NCI-H1092 (cell line): ENCODE measurements at regions not wholly inside any gene's neighbourhood (a gene's known extent, or its start where the extent isn't known, plus 50 kb on each side); places are given as distances from the start of the nearest gene placed in this dataset.
A peak's percentile ranks its signal among the peaks of the same experiment; 100 is the strongest.

Source experiments
- DNase-seq: peaks from one replicate; lab custom pipeline; 2025; lab: John Stamatoyannopoulos, UW

GRCh38 chr1:81489372-81489934 lies 311.3 kb upstream of the ADGRL2 start:
- no peak for DNase-seq

GRCh38 chr1:81484284-81484683 lies 316.4 kb upstream of the ADGRL2 start:
- no peak for DNase-seq

GRCh38 chr1:81478219-81478618 lies 322.5 kb upstream of the ADGRL2 start:
- peak; percentile 43 for DNase-seq

- DNase-seq = no peak
Observed at GRCh38 chr1:81477710-81478109, 323.0 kb upstream of the ADGRL2 start.

GRCh38 chr1:81472387-81472786 lies 328.3 kb upstream of the ADGRL2 start:
- DNase-seq = no peak

- DNase-seq = no peak
Observed at GRCh38 chr1:81471255-81471654, 329.5 kb upstream of the ADGRL2 start.

- DNase-seq = no peak
Observed at GRCh38 chr1:81470275-81470674, 330.5 kb upstream of the ADGRL2 start.

- DNase-seq = no peak
Observed at GRCh38 chr1:81467383-81467782, 333.4 kb upstream of the ADGRL2 start.

GRCh38 chr1:81466961-81467360 lies 333.8 kb upstream of the ADGRL2 start:
- DNase-seq = no peak

GRCh38 chr1:81463936-81464837 lies 336.5 kb upstream of the ADGRL2 start:
- DNase-seq = no peak

- DNase-seq = no peak
Observed at GRCh38 chr1:81459043-81459442, 341.7 kb upstream of the ADGRL2 start.

- no peak for DNase-seq
Observed at GRCh38 chr1:81458186-81458585, 342.5 kb upstream of the ADGRL2 start.

GRCh38 chr1:81455481-81455880 lies 345.3 kb upstream of the ADGRL2 start:
- DNase-seq = no peak

- DNase-seq = no peak
Observed at GRCh38 chr1:81453971-81454370, 346.8 kb upstream of the ADGRL2 start.

- no peak for DNase-seq
Observed at GRCh38 chr1:81453367-81453703, 347.4 kb upstream of the ADGRL2 start.

- DNase-seq = no peak
Observed at GRCh38 chr1:81452693-81453366, 347.9 kb upstream of the ADGRL2 start.

- DNase-seq = no peak
Observed at GRCh38 chr1:81449786-81450185, 350.9 kb upstream of the ADGRL2 start.

- DNase-seq = peak; percentile 49
Observed at GRCh38 chr1:81446000-81446669, 354.6 kb upstream of the ADGRL2 start.

GRCh38 chr1:81443288-81443687 lies 357.4 kb upstream of the ADGRL2 start:
- no peak for DNase-seq

- no peak for DNase-seq
Observed at GRCh38 chr1:81439046-81439823, 361.5 kb upstream of the ADGRL2 start.

- DNase-seq = no peak
Observed at GRCh38 chr1:81437649-81438048, 363.1 kb upstream of the ADGRL2 start.

GRCh38 chr1:81437213-81437612 lies 363.5 kb upstream of the ADGRL2 start:
- no peak for DNase-seq
